HepG2 (cell line): ENCODE measurements at regions not wholly inside any gene's neighbourhood (a gene's known extent, or its start where the extent isn't known, plus 50 kb on each side); places are given as distances from the start of the nearest gene placed in this dataset.

ENCODE experiments used
- ARID3A ChIP-seq: IDR thresholded peaks from 2 replicates; pipeline ENCODE4 v1.6.1; 2012; ENCODE audit warnings: low read depth, low read length, improper control_type of control experiment
- BCL3 ChIP-seq: sonication (generic); formaldehyde crosslinking; IDR thresholded peaks from 2 replicates; pipeline ENCODE4 v1.5.1; 2020; ENCODE audit warnings: mild to moderate bottlenecking, missing genetic modification reagents, moderate library complexity
- GATAD1 ChIP-seq: IDR thresholded peaks from 2 replicates; pipeline ENCODE4 v1.6.1; 2016; ENCODE audit warnings: missing genetic modification reagents, missing compliant biosample characterization
- HBP1 ChIP-seq: IDR thresholded peaks from 2 replicates; pipeline ENCODE4 v1.6.1; 2016; ENCODE audit warnings: low read depth, control low read depth
- HES4 ChIP-seq: sonication (generic); formaldehyde crosslinking; IDR thresholded peaks from 2 replicates; pipeline ENCODE4 v1.9.0; 2021; ENCODE audit warnings: mild to moderate bottlenecking, missing genetic modification reagents, borderline replicate concordance
- HMG20A ChIP-seq: IDR thresholded peaks from 2 replicates; pipeline ENCODE4 v1.6.1; 2016; ENCODE audit warnings: borderline replicate concordance
- HOMEZ ChIP-seq: IDR thresholded peaks from 2 replicates; pipeline ENCODE4 v1.6.1; 2016; ENCODE audit warnings: low read depth
- JUN ChIP-seq: sonication (generic); formaldehyde crosslinking; IDR thresholded peaks from 2 replicates; pipeline ENCODE4 v1.4.0; 2020; ENCODE audit warnings: mild to moderate bottlenecking, missing genetic modification reagents
- MED1 ChIP-seq: sonication (generic); formaldehyde crosslinking; IDR thresholded peaks from 2 replicates; pipeline ENCODE4 v1.4.0; 2020; ENCODE audit warnings: missing genetic modification reagents
- MIER2 ChIP-seq: IDR thresholded peaks from 2 replicates; pipeline ENCODE4 v1.6.1; 2016; ENCODE audit warnings: missing biosample characterization, missing genetic modification reagents
- PRPF4 ChIP-seq: fragments of 200-400 bp; formaldehyde crosslinking; IDR thresholded peaks from 2 replicates; pipeline ENCODE4 v1.6.1; 2016; ENCODE audit warnings: low read length, low read depth; ENCODE audit not compliant: poor library complexity, severe bottlenecking
- SALL1 ChIP-seq: sonication (generic); formaldehyde crosslinking; IDR thresholded peaks from 2 replicates; pipeline ENCODE4 v1.8.0; 2022; ENCODE audit warnings: mild to moderate bottlenecking, missing genetic modification reagents
- TOPORS ChIP-seq: sonication (generic); formaldehyde crosslinking; IDR thresholded peaks from 2 replicates; pipeline ENCODE4 v1.8.0; 2023; ENCODE audit warnings: mild to moderate bottlenecking, missing genetic modification reagents
- ZFP90 ChIP-seq: sonication (generic); formaldehyde crosslinking; IDR thresholded peaks from 2 replicates; pipeline ENCODE4 v1.8.0; 2022; ENCODE audit warnings: missing genetic modification reagents, mild to moderate bottlenecking, inconsistent platforms, borderline replicate concordance
- ZFP91 ChIP-seq: sonication (generic); formaldehyde crosslinking; IDR thresholded peaks from 2 replicates; pipeline ENCODE4 v1.9.0; 2022; ENCODE audit warnings: missing genetic modification reagents, mild to moderate bottlenecking, borderline replicate concordance
- ZGPAT ChIP-seq: IDR thresholded peaks from 2 replicates; pipeline ENCODE4 v1.6.1; 2016; ENCODE audit warnings: mild to moderate bottlenecking
- ZMYM4 ChIP-seq: sonication (generic); formaldehyde crosslinking; IDR thresholded peaks from 2 replicates; pipeline ENCODE4 v1.8.1; 2023; ENCODE audit warnings: mild to moderate bottlenecking, missing genetic modification reagents
- ZNF101 ChIP-seq: sonication (generic); formaldehyde crosslinking; IDR thresholded peaks from 2 replicates; pipeline ENCODE4 v1.4.0; 2020; ENCODE audit warnings: mild to moderate bottlenecking, low read depth, missing genetic modification reagents, borderline replicate concordance
- ZNF382 ChIP-seq: sonication (generic); formaldehyde crosslinking; IDR thresholded peaks from 2 replicates; pipeline ENCODE4 v1.5.0; 2020; ENCODE audit warnings: missing genetic modification reagents, mild to moderate bottlenecking, borderline replicate concordance

- TF ChIP-seq ZFP91 (CRISPR knock-in tag) (no peak), ZNF382 (CRISPR knock-in tag) (no peak), ZNF101 (CRISPR knock-in tag) (no peak), MED1 (CRISPR knock-in tag) (no peak), PRPF4 (no peak), BCL3 (CRISPR knock-in tag) (no peak), ARID3A (peak; percentile 61; the same call in 1 of the 2 replicates), ZMYM4 (peak; percentile 61; the same call in 1 of the 2 replicates), HBP1 (CRISPR knock-in tag) (no peak), TOPORS (CRISPR knock-in tag) (no peak), MIER2 (CRISPR knock-in tag) (no peak), ZFP90 (CRISPR knock-in tag) (no peak), HES4 (CRISPR knock-in tag) (no peak), HMG20A (CRISPR knock-in tag) (peak; percentile 21; the same call in 1 of the 2 replicates), JUN (CRISPR knock-in tag) (no peak), SALL1 (CRISPR knock-in tag) (peak; percentile 83), GATAD1 (no peak), HOMEZ (peak; percentile 89; the same call in 1 of the 2 replicates), ZGPAT (CRISPR knock-in tag) (0 out of 2 replicates have a peak, but pooled peaks have one; percentile 24)
These were observed 106.0 kb downstream of the CDC7 start (continued) for GRCh38 chr1:91606546-91607078.
